IMR-90 (cell line): ENCODE measurements at regions not wholly inside any gene's neighbourhood (a gene's known extent, or its start where the extent isn't known, plus 50 kb on each side); places are given as distances from the start of the nearest gene placed in this dataset.

Experiments used
- ATAC-seq: fragments of 200-7000 bp; cut with Tn5 transposase; 2 replicates; pipeline ENCODE4 v1.9.1; 2020; ENCODE audit warnings: low read depth, mild to moderate bottlenecking, moderate library complexity
- BruUV-seq: library from RNA; stranded (reverse); fragments of 400-500 nt; replicated peaks from 2 replicates; lab custom pipeline; 2021; lab: Mats Ljungman, UMichigan
- CTCF ChIA-PET: fragments of 300-600 bp; formaldehyde crosslinking; extraction: SDS; loops from one replicate; lab custom pipeline; 2021; ENCODE audit warnings: antibody characterized with exemption; lab: Yijun Ruan, JAX
- POLR2A ChIA-PET: fragments of 300-600 bp; sonication (Branson Sonifier 250); formaldehyde crosslinking; loops from one replicate; lab custom pipeline; 2022; ENCODE audit warnings: antibody characterized with exemption; ENCODE audit not compliant: unreplicated experiment; lab: Charles Lee
- DNase-seq: peaks from one replicate; pipeline ENCODE4 v3.0.0; 2013
- H2AFZ ChIP-seq: replicated peaks from 2 replicates; pipeline ENCODE3; 2013; ENCODE audit warnings: low read length, mild to moderate bottlenecking; ENCODE audit not compliant: poor library complexity
- H2AK5ac ChIP-seq: 2 replicates; pipeline ENCODE4 v1.6.1; 2013; ENCODE audit warnings: low read depth, low read length, inconsistent platforms
- H2AK9ac ChIP-seq: replicated peaks from 2 replicates; pipeline ENCODE3; 2013; ENCODE audit warnings: mild to moderate bottlenecking, low read depth, low read length, moderate library complexity; ENCODE audit not compliant: poor library complexity
- H2BK120ac ChIP-seq: 2 replicates; pipeline ENCODE4 v1.6.1; 2013; ENCODE audit warnings: low read depth, low read length, inconsistent platforms
- H2BK15ac ChIP-seq: 3 replicates; pipeline ENCODE4 v1.6.1; 2013; ENCODE audit warnings: low read depth, low read length, inconsistent platforms
- H2BK20ac ChIP-seq: 2 replicates; pipeline ENCODE4 v1.6.1; 2013; ENCODE audit warnings: low read depth, mild to moderate bottlenecking, inconsistent platforms, low read length, moderate library complexity
- H2BK5ac ChIP-seq: 2 replicates; pipeline ENCODE4 v1.6.1; 2013; ENCODE audit warnings: mild to moderate bottlenecking, low read depth, low read length, inconsistent platforms; ENCODE audit not compliant: poor library complexity, severe bottlenecking
- H3K14ac ChIP-seq: replicated peaks from 2 replicates; pipeline ENCODE4 v1.6.1; 2013; ENCODE audit warnings: low read depth, low read length, inconsistent platforms
- H3K18ac ChIP-seq: 2 replicates; pipeline ENCODE4 v1.6.1; 2013; ENCODE audit warnings: low read depth, low read length, control low read depth
- H3K23ac ChIP-seq: 2 replicates; pipeline ENCODE4 v1.6.1; 2013; ENCODE audit warnings: low read depth, low read length, inconsistent platforms
- H3K27ac ChIP-seq: 2 replicates; pipeline ENCODE4 v1.5.1; 2013; ENCODE audit warnings: mild to moderate bottlenecking, control low read depth, low read length; ENCODE audit not compliant: insufficient read depth
- H3K27me3 ChIP-seq: 2 replicates; pipeline ENCODE4 v1.6.1; 2013; ENCODE audit warnings: low read length; ENCODE audit not compliant: control insufficient read depth, insufficient read depth
- H3K36me3 ChIP-seq: 2 replicates; pipeline ENCODE4 v1.6.1; 2013; ENCODE audit warnings: low read length, mixed read lengths; ENCODE audit not compliant: control insufficient read depth, insufficient read depth
- H3K4ac ChIP-seq: 2 replicates; pipeline ENCODE4 v1.6.1; 2013; ENCODE audit warnings: low read depth, low read length, inconsistent platforms
- H3K4me1 ChIP-seq: 2 replicates; pipeline ENCODE4 v1.6.1; 2013; ENCODE audit warnings: low read length, mixed read lengths; ENCODE audit not compliant: control insufficient read depth, insufficient read depth
- H3K4me2 ChIP-seq: 2 replicates; pipeline ENCODE4 v1.6.1; 2013; ENCODE audit warnings: low read depth, mild to moderate bottlenecking, control low read depth, low read length, moderate library complexity
- H3K4me3 ChIP-seq: 2 replicates; pipeline ENCODE4 v1.5.1; 2013; ENCODE audit warnings: low read depth, mild to moderate bottlenecking, control low read depth, low read length, moderate library complexity; ENCODE audit not compliant: insufficient read depth
- H3K56ac ChIP-seq: 2 replicates; pipeline ENCODE4 v1.6.1; 2013; ENCODE audit warnings: low read length, inconsistent platforms; ENCODE audit not compliant: insufficient read depth; ENCODE audit errors: extremely low read depth
- H3K79me1 ChIP-seq, 2 experiments: 2 replicates each; pipeline ENCODE4 v1.6.1; 2013; ENCODE audit warnings: low read length in 2 of 2, inconsistent platforms in 1 of 2, low read depth in 1 of 2
- H3K9ac ChIP-seq: 2 replicates; pipeline ENCODE4 v1.6.1; 2013; ENCODE audit warnings: low read depth, low read length, control low read depth
- H3K9me1 ChIP-seq: 2 replicates; pipeline ENCODE4 v1.6.1; 2013; ENCODE audit warnings: low read length, inconsistent platforms; ENCODE audit not compliant: insufficient read depth
- H3K9me3 ChIP-seq: 2 replicates; pipeline ENCODE4 v1.6.1; 2013; ENCODE audit warnings: low read length; ENCODE audit not compliant: control insufficient read depth, insufficient read depth
- H4K20me1 ChIP-seq: 2 replicates; pipeline ENCODE4 v1.6.1; 2013; ENCODE audit warnings: low read length, inconsistent platforms; ENCODE audit not compliant: insufficient read depth
- H4K5ac ChIP-seq: 2 replicates; pipeline ENCODE4 v1.6.1; 2013; ENCODE audit warnings: mild to moderate bottlenecking, low read depth, low read length, control low read depth
- H4K8ac ChIP-seq, 2 experiments: 2 replicates each; pipeline ENCODE4 v1.6.1; 2013; ENCODE audit warnings: low read depth in 2 of 2, low read length in 2 of 2, control low read depth in 1 of 2, inconsistent platforms in 1 of 2
- H4K91ac ChIP-seq: 2 replicates; pipeline ENCODE4 v1.6.1; 2013; ENCODE audit warnings: low read depth, low read length, inconsistent platforms; ENCODE audit not compliant: insufficient read depth
- CEBPB ChIP-seq: IDR thresholded peaks from 2 replicates; pipeline ENCODE4 v1.6.1; 2012; ENCODE audit warnings: low read depth, low read length, improper control_type of control experiment
- CHD1 ChIP-seq: IDR thresholded peaks from 2 replicates; pipeline ENCODE4 v1.6.1; 2012; ENCODE audit warnings: low read depth, low read length, improper control_type of control experiment
- FOS ChIP-seq: fragments of 150-350 bp; IDR thresholded peaks from 2 replicates; pipeline ENCODE4 v1.6.1; 2016; ENCODE audit warnings: low read depth, low read length
- MAFK ChIP-seq: IDR thresholded peaks from 2 replicates; pipeline ENCODE4 v1.6.1; 2012; ENCODE audit warnings: low read depth, low read length, improper control_type of control experiment
- MAZ ChIP-seq: IDR thresholded peaks from 2 replicates; pipeline ENCODE4 v1.6.1; 2012; ENCODE audit warnings: low read depth, mild to moderate bottlenecking, low read length, improper control_type of control experiment, moderate library complexity, borderline replicate concordance
- MXI1 ChIP-seq: IDR thresholded peaks from 2 replicates; pipeline ENCODE4 v1.6.1; 2012; ENCODE audit warnings: low read depth, mild to moderate bottlenecking, low read length, moderate library complexity, borderline replicate concordance
- POLR2A ChIP-seq: IDR thresholded peaks from 2 replicates; pipeline ENCODE4 v1.6.1; 2012; ENCODE audit warnings: mild to moderate bottlenecking, low read depth, low read length
- RAD21 ChIP-seq: IDR thresholded peaks from 2 replicates; pipeline ENCODE4 v1.6.1; 2012; ENCODE audit warnings: low read length, improper control_type of control experiment
- RFX5 ChIP-seq: IDR thresholded peaks from 2 replicates; pipeline ENCODE4 v1.8.0; 2012; ENCODE audit warnings: low read depth, mild to moderate bottlenecking, low read length, moderate library complexity
- SMC3 ChIP-seq: fragments of 150-350 bp; IDR thresholded peaks from 2 replicates; pipeline ENCODE4 v1.6.1; 2016; ENCODE audit warnings: low read depth, mild to moderate bottlenecking, antibody characterized with exemption, low read length, moderate library complexity
- WGBS, 2 experiments: methylation state at CpG; one replicate each; pipeline versions ENCODE4 v1.1.5 to v1.1.7; 2013; ENCODE audit warnings: missing lambda C conversion rate in 2 of 2; ENCODE audit not compliant: insufficient read length in 1 of 2; ENCODE audit errors: extremely low coverage in 2 of 2; 5-methylcytosine and 5-hydroxymethylcytosine counted together
- dilution Hi-C: fragments of 300-500 bp; cut with HindIII; formaldehyde crosslinking; loops from one replicate; pipeline ENCODE4 v1.14.3; 2018; ENCODE audit warnings: low sequenced_read_pairs; ENCODE audit not compliant: unreplicated experiment
- in situ Hi-C: fragments of 300-500 bp; cut with MboI; formaldehyde crosslinking; loops from 3 replicates; pipeline ENCODE4 v1.14.3; 2019; ENCODE audit warnings: low sequenced_read_pairs, inconsistent platforms, mixed read lengths
- intact Hi-C: fragments of 100-400 bp; cut with micrococcal nuclease; formaldehyde crosslinking; loops from 2 replicates; pipeline ENCODE4 v1.10.0; 2022
- TF ChIP-seq, protein P1 (sequence below): fragments of 150-350 bp; IDR thresholded peaks from 2 replicates; pipeline ENCODE4 v1.6.1; 2017; ENCODE audit warnings: mild to moderate bottlenecking, antibody characterized with exemption, low read length, low read depth
- TF ChIP-seq, protein P2 (sequence below): conservative IDR thresholded peaks from 2 replicates; pipeline ENCODE4 v1.5.1; 2012; ENCODE audit warnings: mild to moderate bottlenecking, low read depth, low read length, improper control_type of control experiment

DNA sequence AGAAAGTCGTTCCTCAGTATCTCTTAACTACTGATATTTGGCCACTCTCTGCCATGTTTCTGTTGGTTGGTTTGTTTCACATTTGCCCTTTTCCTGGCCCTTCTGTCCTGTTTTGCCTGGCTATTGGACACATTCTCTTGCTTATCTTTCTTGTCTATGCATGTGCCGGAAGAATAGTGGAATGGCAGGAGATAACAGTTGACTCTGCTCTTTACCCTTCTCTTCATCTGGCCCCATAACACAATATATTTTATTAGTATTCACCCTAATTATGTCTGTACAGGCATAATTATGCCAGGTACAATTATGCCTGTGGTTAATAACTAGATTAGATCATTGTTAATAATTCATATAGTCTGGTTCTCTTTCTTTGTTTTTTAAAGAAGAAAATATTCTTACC is 243.5 kb upstream of the LMO3 start:
- no peak overlapping the region for H2BK20ac ChIP-seq
- no peak for ATAC-seq
- H3K4me2 ChIP-seq = no peak overlapping the region
- no peak overlapping the region for H2AK9ac ChIP-seq
- H2AFZ ChIP-seq = no peak overlapping the region
- H3K9ac ChIP-seq = no peak overlapping the region
- H2BK15ac ChIP-seq = no peak overlapping the region
- no peak overlapping the region for H3K18ac ChIP-seq
- no peaks in the 10 kb centered on the region for H4K20me1 ChIP-seq
- no peak overlapping the region for H2BK5ac ChIP-seq
- intact Hi-C loops (no loop called here), dilution Hi-C loops (no loop called here), in situ Hi-C loops (no loop called here)
- no peak overlapping the region for H4K5ac ChIP-seq
- no peaks in the 10 kb centered on the region for H3K27me3 ChIP-seq
- H2AK5ac ChIP-seq = no peak overlapping the region
- no peak overlapping the region for H2BK120ac ChIP-seq
- H4K8ac ChIP-seq = no peak overlapping the region
- no peak overlapping the region for H3K14ac ChIP-seq
- no peak overlapping the region for H3K4me3 ChIP-seq
- no peak for DNase-seq
- no CpG with 5 or more reads among the region's 2 CpGs for WGBS, 2 experiments
- H3K36me3 ChIP-seq = no peaks in the 10 kb centered on the region
- H3K79me1 ChIP-seq = no peaks in the 10 kb centered on the region
- H3K56ac ChIP-seq = no peak overlapping the region
- H3K9me1 ChIP-seq = no peaks in the 10 kb centered on the region
- H4K91ac ChIP-seq = no peak overlapping the region
- ChIA-PET POLR2A (no interaction called here), CTCF (no interaction called here)
- BruUV-seq = no TSS peak
- no peak overlapping the region for H3K27ac ChIP-seq
- TF ChIP-seq, protein P1, sequence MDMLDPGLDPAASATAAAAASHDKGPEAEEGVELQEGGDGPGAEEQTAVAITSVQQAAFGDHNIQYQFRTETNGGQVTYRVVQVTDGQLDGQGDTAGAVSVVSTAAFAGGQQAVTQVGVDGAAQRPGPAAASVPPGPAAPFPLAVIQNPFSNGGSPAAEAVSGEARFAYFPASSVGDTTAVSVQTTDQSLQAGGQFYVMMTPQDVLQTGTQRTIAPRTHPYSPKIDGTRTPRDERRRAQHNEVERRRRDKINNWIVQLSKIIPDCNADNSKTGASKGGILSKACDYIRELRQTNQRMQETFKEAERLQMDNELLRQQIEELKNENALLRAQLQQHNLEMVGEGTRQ = no peak
- TF ChIP-seq FOS (no peak), RFX5 (no peak), SMC3 (no peak), CHD1 (no peak), MXI1 (no peak), POLR2A (no peak), CEBPB (no peak), RAD21 (no peak), MAZ (no peak), MAFK (no peak)
- TF ChIP-seq, protein P2, sequence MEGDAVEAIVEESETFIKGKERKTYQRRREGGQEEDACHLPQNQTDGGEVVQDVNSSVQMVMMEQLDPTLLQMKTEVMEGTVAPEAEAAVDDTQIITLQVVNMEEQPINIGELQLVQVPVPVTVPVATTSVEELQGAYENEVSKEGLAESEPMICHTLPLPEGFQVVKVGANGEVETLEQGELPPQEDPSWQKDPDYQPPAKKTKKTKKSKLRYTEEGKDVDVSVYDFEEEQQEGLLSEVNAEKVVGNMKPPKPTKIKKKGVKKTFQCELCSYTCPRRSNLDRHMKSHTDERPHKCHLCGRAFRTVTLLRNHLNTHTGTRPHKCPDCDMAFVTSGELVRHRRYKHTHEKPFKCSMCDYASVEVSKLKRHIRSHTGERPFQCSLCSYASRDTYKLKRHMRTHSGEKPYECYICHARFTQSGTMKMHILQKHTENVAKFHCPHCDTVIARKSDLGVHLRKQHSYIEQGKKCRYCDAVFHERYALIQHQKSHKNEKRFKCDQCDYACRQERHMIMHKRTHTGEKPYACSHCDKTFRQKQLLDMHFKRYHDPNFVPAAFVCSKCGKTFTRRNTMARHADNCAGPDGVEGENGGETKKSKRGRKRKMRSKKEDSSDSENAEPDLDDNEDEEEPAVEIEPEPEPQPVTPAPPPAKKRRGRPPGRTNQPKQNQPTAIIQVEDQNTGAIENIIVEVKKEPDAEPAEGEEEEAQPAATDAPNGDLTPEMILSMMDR = no peak
- H3K9me3 ChIP-seq = 0 out of 2 replicates have a peak, but pooled peaks cover 4% of the 10 kb centered on the region
- no peak overlapping the region for H3K4ac ChIP-seq
- no peak overlapping the region for H3K23ac ChIP-seq
- H3K4me1 ChIP-seq = no peaks in the 10 kb centered on the region
